ENCODE measurements at regions not wholly inside any gene's neighbourhood (a gene's known extent, or its start where the extent isn't known, plus 50 kb on each side); places are given as distances from the start of the nearest gene placed in this dataset.

DNA sequence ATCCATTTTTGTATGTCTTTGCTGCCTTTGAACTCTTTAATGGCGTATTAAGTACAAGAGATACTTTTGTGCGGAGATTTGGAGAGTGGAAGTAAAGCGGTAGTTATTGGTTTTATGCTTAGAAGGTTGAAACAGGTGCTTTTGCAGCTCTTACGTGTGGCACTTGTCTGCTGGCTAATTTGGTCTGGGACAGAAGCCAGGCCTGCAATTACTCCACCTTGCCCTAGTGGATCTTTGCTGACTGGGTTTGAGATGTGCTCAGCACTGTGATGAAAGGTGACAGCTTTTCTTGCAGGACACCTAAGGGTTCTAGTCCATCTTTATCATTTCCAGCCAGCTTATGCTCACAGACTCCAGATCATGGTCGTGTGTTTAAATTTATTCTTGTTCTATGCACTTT is 252.5 kb downstream of the RPL10L start:
- H3K27ac ChIP-seq (ENCODE audit: low read depth, low read length), result no peak overlapping the region
- no peak overlapping the region for H3K4me2 ChIP-seq (ENCODE audit: low read length)
- H3K4me3 ChIP-seq (ENCODE audit: low read length), result no peak overlapping the region
- H3K36me3 ChIP-seq (ENCODE audit: control insufficient read depth, low read length), result no peaks in the 10 kb centered on the region
- H3K9me3 ChIP-seq (ENCODE audit: control insufficient read depth, insufficient read depth, low read length), result no peaks in the 10 kb centered on the region
- no peak for TF ChIP-seq EZH2phosphoT487 (IDR thresholded peaks at IDR 0.05; ENCODE audit: borderline replicate concordance, low read length)
- TF ChIP-seq, protein P1, sequence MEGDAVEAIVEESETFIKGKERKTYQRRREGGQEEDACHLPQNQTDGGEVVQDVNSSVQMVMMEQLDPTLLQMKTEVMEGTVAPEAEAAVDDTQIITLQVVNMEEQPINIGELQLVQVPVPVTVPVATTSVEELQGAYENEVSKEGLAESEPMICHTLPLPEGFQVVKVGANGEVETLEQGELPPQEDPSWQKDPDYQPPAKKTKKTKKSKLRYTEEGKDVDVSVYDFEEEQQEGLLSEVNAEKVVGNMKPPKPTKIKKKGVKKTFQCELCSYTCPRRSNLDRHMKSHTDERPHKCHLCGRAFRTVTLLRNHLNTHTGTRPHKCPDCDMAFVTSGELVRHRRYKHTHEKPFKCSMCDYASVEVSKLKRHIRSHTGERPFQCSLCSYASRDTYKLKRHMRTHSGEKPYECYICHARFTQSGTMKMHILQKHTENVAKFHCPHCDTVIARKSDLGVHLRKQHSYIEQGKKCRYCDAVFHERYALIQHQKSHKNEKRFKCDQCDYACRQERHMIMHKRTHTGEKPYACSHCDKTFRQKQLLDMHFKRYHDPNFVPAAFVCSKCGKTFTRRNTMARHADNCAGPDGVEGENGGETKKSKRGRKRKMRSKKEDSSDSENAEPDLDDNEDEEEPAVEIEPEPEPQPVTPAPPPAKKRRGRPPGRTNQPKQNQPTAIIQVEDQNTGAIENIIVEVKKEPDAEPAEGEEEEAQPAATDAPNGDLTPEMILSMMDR (IDR thresholded peaks at IDR 0.05; ENCODE audit: low read depth, low read length, poor library complexity, severe bottlenecking), result no peak
- no peaks in the 10 kb centered on the region for H3K4me1 ChIP-seq (ENCODE audit: control insufficient read depth, low read length)
- H3K27me3 ChIP-seq (ENCODE audit: control insufficient read depth, low read length), result no peaks in the 10 kb centered on the region
- no peaks in the 10 kb centered on the region for H3F3A ChIP-seq (ENCODE audit: control insufficient read depth, insufficient read depth)
- H3K79me2 ChIP-seq (ENCODE audit: control insufficient read depth, low read length), result no peaks in the 10 kb centered on the region
- no peaks in the 10 kb centered on the region for H4K20me1 ChIP-seq (ENCODE audit: control insufficient read depth, insufficient read depth, low read depth, low read length)
- no peaks in the 10 kb centered on the region; the same call in 1 of the 2 replicates for H3K9me2 ChIP-seq (replicated peaks; ENCODE audit: control insufficient read depth, low read length)

DNA sequence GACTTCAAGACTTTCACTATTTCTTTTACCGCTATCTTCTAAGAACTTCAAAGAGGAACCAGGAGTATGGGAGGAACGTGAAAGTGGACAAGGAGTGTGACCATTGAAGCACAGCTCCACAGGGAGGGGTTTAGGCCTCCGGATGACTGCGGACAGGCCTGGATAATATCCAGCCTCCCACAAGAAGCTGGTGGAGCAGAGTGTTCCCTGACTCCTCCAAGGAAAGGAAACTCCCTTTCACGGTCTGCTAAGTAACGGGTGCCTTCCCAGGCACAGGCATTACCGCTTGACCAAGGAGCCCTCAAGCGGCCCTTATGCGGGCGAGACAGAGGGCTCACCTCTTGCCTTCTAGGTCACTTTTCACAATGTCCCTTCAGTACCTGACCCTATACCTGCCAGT is 267.0 kb downstream of the RPL10L start:
- Histone ChIP-seq H3K27me3 (ENCODE audit: control insufficient read depth, low read length) (no peaks in the 10 kb centered on the region), H3K27ac (ENCODE audit: low read depth, low read length) (no peak overlapping the region), H4K20me1 (ENCODE audit: control insufficient read depth, insufficient read depth, low read depth, low read length) (no peaks in the 10 kb centered on the region), H3K9me3 (ENCODE audit: control insufficient read depth, insufficient read depth, low read length) (no peaks in the 10 kb centered on the region), H3K4me1 (ENCODE audit: control insufficient read depth, low read length) (no peaks in the 10 kb centered on the region), H3F3A (ENCODE audit: control insufficient read depth, insufficient read depth) (no peaks in the 10 kb centered on the region), H3K4me2 (ENCODE audit: low read length) (no peak overlapping the region), H3K36me3 (ENCODE audit: control insufficient read depth, low read length) (no peaks in the 10 kb centered on the region), H3K4me3 (ENCODE audit: low read length) (no peak overlapping the region), H3K79me2 (ENCODE audit: control insufficient read depth, low read length) (no peaks in the 10 kb centered on the region), H3K9me2 (replicated peaks; ENCODE audit: control insufficient read depth, low read length) (no peaks in the 10 kb centered on the region)
- TF ChIP-seq, protein P1 (IDR thresholded peaks at IDR 0.05; ENCODE audit: low read depth, low read length, poor library complexity, severe bottlenecking), result no peak
- no peak for TF ChIP-seq EZH2phosphoT487 (IDR thresholded peaks at IDR 0.05; ENCODE audit: borderline replicate concordance, low read length)

DNA sequence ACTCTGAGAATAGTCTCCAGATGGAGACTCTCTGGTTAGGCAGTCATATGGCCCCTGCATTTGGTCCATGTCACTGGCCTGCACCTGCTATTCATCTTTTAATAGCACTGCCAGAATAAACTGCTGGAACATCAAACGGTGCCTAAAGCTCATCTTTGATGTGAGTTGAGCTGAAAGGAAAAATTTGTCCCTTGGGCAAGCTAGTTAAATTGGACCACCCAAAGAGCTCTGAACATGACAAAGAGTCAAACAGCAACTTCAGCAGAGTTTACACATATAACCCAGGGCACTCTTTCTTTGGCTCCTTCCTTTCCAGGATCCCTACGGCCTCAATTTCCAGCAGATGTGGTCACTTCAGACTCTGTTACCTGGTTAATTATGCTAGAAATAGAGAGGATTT is 269.9 kb downstream of the RPL10L start:
- no peaks in the 10 kb centered on the region for H3K4me1 ChIP-seq (ENCODE audit: control insufficient read depth, low read length)
- no peak overlapping the region for H3K4me3 ChIP-seq (ENCODE audit: low read length)
- no peak for TF ChIP-seq EZH2phosphoT487 (IDR thresholded peaks at IDR 0.05; ENCODE audit: borderline replicate concordance, low read length)
- TF ChIP-seq, protein P1 (IDR thresholded peaks at IDR 0.05; ENCODE audit: low read depth, low read length, poor library complexity, severe bottlenecking), result no peak
- H3K9me3 ChIP-seq (ENCODE audit: control insufficient read depth, insufficient read depth, low read length), result no peaks in the 10 kb centered on the region
- H3F3A ChIP-seq (ENCODE audit: control insufficient read depth, insufficient read depth), result no peaks in the 10 kb centered on the region
- H3K27me3 ChIP-seq (ENCODE audit: control insufficient read depth, low read length), result no peaks in the 10 kb centered on the region
- H4K20me1 ChIP-seq (ENCODE audit: control insufficient read depth, insufficient read depth, low read depth, low read length), result no peaks in the 10 kb centered on the region
- no peaks in the 10 kb centered on the region for H3K36me3 ChIP-seq (ENCODE audit: control insufficient read depth, low read length)
- no peak overlapping the region for H3K27ac ChIP-seq (ENCODE audit: low read depth, low read length)
- H3K79me2 ChIP-seq (ENCODE audit: control insufficient read depth, low read length), result no peaks in the 10 kb centered on the region
- no peak overlapping the region for H3K4me2 ChIP-seq (ENCODE audit: low read length)
- H3K9me2 ChIP-seq (replicated peaks; ENCODE audit: control insufficient read depth, low read length), result no peaks in the 10 kb centered on the region

DNA sequence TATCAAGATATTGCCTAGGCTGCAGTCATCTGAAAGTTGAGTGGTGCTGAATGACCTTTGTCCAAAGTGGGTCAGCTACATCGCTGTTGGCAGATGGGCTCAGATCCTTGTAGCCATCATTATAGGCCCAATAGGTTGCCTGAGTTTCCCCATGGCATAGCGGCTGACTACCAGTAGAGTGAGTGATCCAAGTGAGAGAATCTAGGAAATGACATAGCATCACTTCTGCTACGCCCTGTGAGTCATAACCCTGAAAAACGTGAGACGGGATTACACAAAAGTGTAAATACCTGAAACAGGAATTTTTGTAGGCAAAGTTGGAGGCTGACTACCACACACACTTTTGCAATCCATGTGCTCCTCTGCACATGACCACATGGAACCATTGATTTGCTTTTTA is 273.3 kb downstream of the RPL10L start:
- Histone ChIP-seq H3K4me1 (ENCODE audit: control insufficient read depth, low read length) (no peaks in the 10 kb centered on the region), H3K9me2 (replicated peaks; ENCODE audit: control insufficient read depth, low read length) (no peaks in the 10 kb centered on the region), H4K20me1 (ENCODE audit: control insufficient read depth, insufficient read depth, low read depth, low read length) (no peaks in the 10 kb centered on the region), H3K9me3 (ENCODE audit: control insufficient read depth, insufficient read depth, low read length) (no peaks in the 10 kb centered on the region), H3K4me2 (ENCODE audit: low read length) (no peak overlapping the region), H3K4me3 (ENCODE audit: low read length) (no peak overlapping the region), H3F3A (ENCODE audit: control insufficient read depth, insufficient read depth) (no peaks in the 10 kb centered on the region), H3K36me3 (ENCODE audit: control insufficient read depth, low read length) (no peaks in the 10 kb centered on the region), H3K27ac (ENCODE audit: low read depth, low read length) (no peak overlapping the region), H3K27me3 (ENCODE audit: control insufficient read depth, low read length) (no peaks in the 10 kb centered on the region), H3K79me2 (ENCODE audit: control insufficient read depth, low read length) (no peaks in the 10 kb centered on the region)
- TF ChIP-seq, protein P1 (IDR thresholded peaks at IDR 0.05; ENCODE audit: low read depth, low read length, poor library complexity, severe bottlenecking), result no peak
- TF ChIP-seq EZH2phosphoT487 (IDR thresholded peaks at IDR 0.05; ENCODE audit: borderline replicate concordance, low read length), result no peak
